Gastrocnemius medialis (tissue), 4 donors: ENCODE measurements at regions not wholly inside any gene's neighbourhood (a gene's known extent, or its start where the extent isn't known, plus 50 kb on each side); places are given as distances from the start of the nearest gene placed in this dataset.

Experiments used
- CTCF ChIP-seq, 5 experiments: fragments of 450-650 bp in 3 of 5; fragments of 200-600 bp in 2 of 5; sonication (generic) in 2 of 5; IDR thresholded peaks in 4 of 5; conservative IDR thresholded peaks in 1 of 5; 1 replicate in 4 of 5; 2 replicates in 1 of 5; pipeline ENCODE4 v1.5.1; 2016 to 2019; ENCODE audit warnings: antibody characterized with exemption in 5 of 5, mild to moderate bottlenecking in 3 of 5, moderate library complexity in 3 of 5
- POLR2A ChIP-seq, 2 donors: fragments of 450-650 bp; IDR thresholded peaks; one replicate each; pipeline ENCODE4 v1.6.1; 2017; ENCODE audit warnings: antibody characterized with exemption in 2 of 2, mild to moderate bottlenecking in 2 of 2, moderate library complexity in 2 of 2

GRCh38 chr9:117860849-117861248 is 156.6 kb downstream of the TLR4 start:
- no peak for TF ChIP-seq CTCF (IDR thresholded peaks at IDR 0.05 in 4 of 5, conservative IDR thresholded peaks at IDR 0.05 in 1 of 5)
- no peak for TF ChIP-seq POLR2A (IDR thresholded peaks at IDR 0.05)
